Fibroblast of villous mesenchyme (primary cell): ENCODE measurements at regions not wholly inside any gene's neighbourhood (a gene's known extent, or its start where the extent isn't known, plus 50 kb on each side); places are given as distances from the start of the nearest gene placed in this dataset.

Source experiments
- DNase-seq: peaks from one replicate; pipeline ENCODE4 v3.0.0-alpha.2; 2010; ENCODE audit warnings: low read depth
- H3K4me3 ChIP-seq: 2 replicates; pipeline ENCODE4 v1.5.1; 2011; ENCODE audit warnings: low read depth, mild to moderate bottlenecking, low read length
- TF ChIP-seq, protein P1 (sequence below): IDR thresholded peaks from 2 replicates; pipeline ENCODE4 v1.5.1; 2012; ENCODE audit warnings: low read depth, mild to moderate bottlenecking, low read length; ENCODE audit not compliant: insufficient read depth

DNA sequence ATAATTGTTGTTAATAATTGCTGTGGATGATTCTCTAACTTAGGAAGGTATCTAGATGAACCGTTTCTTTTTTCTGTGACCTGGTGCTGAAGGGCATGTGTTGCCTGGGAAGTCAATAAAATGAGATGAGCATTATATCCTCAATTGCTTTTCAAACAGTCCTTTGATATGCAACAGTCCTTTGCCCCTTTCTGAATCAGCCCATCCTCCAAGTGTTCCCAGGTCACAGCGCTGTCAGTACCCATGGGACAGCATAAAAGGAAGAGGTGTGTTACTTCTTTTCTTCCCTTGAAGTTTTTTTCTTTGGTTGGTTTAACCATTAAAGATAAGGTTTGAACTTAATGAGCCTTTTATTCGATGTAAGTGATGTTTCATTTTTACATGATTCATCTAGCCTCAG, 651.8 kb downstream of the SEMA5A start:
- TF ChIP-seq, protein P1, sequence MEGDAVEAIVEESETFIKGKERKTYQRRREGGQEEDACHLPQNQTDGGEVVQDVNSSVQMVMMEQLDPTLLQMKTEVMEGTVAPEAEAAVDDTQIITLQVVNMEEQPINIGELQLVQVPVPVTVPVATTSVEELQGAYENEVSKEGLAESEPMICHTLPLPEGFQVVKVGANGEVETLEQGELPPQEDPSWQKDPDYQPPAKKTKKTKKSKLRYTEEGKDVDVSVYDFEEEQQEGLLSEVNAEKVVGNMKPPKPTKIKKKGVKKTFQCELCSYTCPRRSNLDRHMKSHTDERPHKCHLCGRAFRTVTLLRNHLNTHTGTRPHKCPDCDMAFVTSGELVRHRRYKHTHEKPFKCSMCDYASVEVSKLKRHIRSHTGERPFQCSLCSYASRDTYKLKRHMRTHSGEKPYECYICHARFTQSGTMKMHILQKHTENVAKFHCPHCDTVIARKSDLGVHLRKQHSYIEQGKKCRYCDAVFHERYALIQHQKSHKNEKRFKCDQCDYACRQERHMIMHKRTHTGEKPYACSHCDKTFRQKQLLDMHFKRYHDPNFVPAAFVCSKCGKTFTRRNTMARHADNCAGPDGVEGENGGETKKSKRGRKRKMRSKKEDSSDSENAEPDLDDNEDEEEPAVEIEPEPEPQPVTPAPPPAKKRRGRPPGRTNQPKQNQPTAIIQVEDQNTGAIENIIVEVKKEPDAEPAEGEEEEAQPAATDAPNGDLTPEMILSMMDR = no peak
- no peak overlapping the region for H3K4me3 ChIP-seq
- DNase-seq = no peak

- DNase-seq = no peak
- no peak overlapping the region for H3K4me3 ChIP-seq
- TF ChIP-seq, protein P1 = no peak
Measured at GRCh38 chr5:8895062-8895461, 650.8 kb downstream of the SEMA5A start.

- TF ChIP-seq, protein P1 = no peak
- DNase-seq = no peak
Measured at GRCh38 chr5:8895599-8895998, 650.3 kb downstream of the SEMA5A start.

DNA sequence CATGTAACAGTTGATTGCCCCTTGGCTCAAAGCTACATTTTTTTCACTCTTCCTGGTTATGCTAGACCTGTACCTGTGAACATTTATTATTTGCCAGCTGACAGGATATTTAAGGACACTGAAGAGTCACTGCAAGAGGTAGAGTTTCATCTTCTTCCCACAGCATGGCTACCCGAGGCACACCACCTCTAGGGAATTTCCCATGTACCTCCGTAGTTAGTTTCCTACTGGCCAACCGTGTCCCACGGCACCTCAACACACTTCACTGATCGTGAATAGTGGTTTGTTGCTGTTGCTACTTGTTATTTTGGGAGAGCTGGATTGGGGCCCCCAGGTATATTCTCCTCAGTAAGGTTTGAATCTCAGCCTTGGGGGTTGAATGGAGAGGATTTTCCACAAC, 648.6 kb downstream of the SEMA5A start:
- TF ChIP-seq, protein P1 = no peak
- no peak for DNase-seq
- H3K4me3 ChIP-seq = no peak overlapping the region

More at GRCh38 chr5:8895599-8895998, 650.3 kb downstream of the SEMA5A start:
- no peak overlapping the region for H3K4me3 ChIP-seq

GRCh38 chr5:8905021-8905420, 640.9 kb downstream of the SEMA5A start:
- DNase-seq = peak; percentile 77
- TF ChIP-seq, protein P1 = no peak
- H3K4me3 ChIP-seq = no peak overlapping the region

GRCh38 chr5:8906303-8906967, 639.4 kb downstream of the SEMA5A start:
- TF ChIP-seq, protein P1 = no peak
- DNase-seq = peak; percentile 54
- no peak overlapping the region for H3K4me3 ChIP-seq

DNA sequence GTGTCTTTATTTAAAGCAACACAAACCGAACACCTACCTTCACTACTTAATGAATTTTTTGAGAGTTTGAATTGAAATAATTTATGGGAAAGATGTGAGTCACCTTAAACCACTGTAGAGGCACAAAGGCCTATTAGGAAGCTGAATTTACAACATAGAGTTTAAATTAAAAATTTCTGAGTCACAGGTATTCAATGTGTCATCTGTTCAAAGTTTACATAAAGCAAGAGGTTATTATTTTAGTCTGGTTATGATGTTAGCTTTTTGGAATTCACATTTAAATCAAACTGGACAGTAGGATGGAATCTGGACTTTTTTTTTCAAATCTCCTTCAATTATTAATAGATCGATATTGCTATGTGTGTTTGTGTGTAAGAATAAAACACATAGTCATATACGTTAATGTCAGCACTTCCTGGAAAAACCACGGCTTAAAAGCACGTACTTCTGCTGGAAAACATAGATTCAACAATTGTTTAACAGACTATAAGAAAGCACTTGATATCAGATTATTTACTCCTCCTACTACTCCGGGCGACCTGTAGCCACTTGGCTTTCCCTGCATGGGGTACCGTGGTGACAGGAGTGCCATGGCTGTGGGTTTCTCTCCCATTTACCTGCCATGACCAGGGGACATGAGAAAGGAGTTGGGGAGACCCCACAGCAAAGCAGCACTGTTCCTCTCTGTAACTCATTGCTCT, 638.6 kb downstream of the SEMA5A start:
- no peak overlapping the region for H3K4me3 ChIP-seq
- peak; percentile 53 for DNase-seq
- TF ChIP-seq, protein P1 = no peak
